Stimulated activated CD4-positive, alpha-beta T cell treated with anti-CD3 and anti-CD28 coated beads, Interleukin-2, amount 100 ng/mL, for 48 hours (primary cell): ENCODE measurements at regions not wholly inside any gene's neighbourhood (a gene's known extent, or its start where the extent isn't known, plus 50 kb on each side); places are given as distances from the start of the nearest gene placed in this dataset.
"Not testable (repeated sequence)": the region's sequence is repeated elsewhere in the genome, so short reads cannot be mapped to it uniquely, and the experiment has no call there.

Source experiments
- DNase-seq, 2 donors: peaks; one replicate each; pipeline ENCODE4 v3.0.0-alpha.2; 2020

DNA sequence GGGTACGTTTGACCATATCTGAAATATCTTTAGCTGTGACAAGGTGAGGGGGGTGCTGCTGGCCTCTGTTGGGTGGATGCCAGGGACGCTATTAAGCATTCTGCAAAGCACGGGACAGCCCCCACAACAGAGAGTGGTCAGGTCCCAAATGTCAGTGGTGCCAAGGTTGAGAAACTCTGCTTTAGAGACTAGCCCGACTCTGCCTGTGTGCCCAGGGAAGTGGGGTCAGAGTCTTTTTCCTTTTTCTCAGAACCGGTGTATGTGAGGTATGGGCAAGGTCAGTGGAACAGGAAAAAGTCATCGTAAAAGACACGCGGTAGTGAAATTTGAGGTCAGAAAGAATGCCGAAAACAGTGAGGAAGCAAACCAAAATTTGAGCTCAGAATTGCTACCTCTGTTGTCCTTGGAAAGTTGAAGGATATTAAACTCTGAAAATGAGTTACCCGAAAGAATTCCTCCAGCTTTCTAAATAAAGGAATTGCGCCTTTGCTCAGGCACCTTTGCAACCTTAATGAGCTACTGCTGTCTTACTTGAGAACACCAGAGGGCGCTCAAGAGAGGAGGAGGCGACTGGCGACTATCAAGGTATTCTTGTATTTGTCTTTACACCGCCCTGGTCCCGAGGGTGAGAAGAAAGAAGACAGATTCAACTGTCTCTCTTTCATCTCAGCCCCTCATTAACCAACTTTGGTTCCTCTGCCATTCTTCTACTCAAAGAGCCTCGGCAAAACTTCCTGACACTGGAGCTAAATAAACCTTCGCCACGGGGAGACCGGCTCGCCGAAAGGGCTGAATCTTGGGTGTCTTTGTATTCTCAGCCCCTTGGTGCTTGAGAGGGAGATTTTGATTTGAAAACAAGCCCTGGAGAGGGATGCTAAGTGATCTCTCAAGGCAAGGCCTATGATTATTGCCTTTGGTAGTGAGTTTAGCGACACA lies 85.4 kb upstream of the OLIG2 start:
- peak; percentile 11 to 23 for DNase-seq

DNA sequence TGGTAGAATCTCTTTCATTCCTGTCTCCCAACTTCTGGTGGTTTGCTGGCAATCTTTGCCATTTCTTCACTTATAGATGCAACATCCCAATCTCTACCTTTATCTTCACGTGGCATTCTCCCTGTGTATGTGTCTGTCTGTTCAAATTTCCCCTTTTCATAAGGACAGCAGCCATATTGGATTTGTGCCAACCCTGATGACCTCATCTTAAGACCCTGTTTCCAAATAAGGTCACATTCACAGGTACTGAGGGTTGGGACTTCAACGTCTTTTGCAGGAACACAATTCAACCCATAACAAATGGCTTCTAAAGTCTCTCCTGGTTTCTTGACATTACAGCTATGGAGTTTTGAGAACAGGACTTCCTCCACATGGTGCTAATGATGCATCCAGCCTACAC lies 84.5 kb upstream of the OLIG2 start:
- DNase-seq: no peak

DNA sequence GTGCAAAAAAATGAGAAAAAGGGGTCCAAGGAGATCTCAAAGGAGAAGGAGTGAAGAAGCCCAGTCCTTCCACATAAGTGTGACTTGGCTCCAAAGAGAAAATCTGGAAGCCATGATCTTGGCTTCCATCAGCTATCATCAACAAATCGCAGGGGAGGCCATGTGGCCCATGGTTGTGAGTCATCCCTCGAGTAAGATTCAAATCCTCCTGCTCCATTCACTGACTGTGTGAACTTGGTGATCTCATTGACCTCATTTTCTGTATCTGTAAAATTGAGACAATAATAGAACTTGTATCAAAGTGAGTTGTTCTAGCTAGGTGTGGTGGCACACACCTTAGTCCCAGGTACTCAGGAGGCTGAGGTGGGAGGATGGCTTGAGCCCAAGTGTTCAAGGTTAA lies 79.1 kb upstream of the OLIG2 start:
- DNase-seq: no peak

- no peak for DNase-seq
Measured at GRCh38 chr21:32947736-32948135, 78.0 kb upstream of the OLIG2 start.

GRCh38 chr21:32949701-32950100 lies 76.0 kb upstream of the OLIG2 start:
- no peak for DNase-seq

GRCh38 chr21:32951041-32951440 lies 74.7 kb upstream of the OLIG2 start:
- no peak for DNase-seq

DNA sequence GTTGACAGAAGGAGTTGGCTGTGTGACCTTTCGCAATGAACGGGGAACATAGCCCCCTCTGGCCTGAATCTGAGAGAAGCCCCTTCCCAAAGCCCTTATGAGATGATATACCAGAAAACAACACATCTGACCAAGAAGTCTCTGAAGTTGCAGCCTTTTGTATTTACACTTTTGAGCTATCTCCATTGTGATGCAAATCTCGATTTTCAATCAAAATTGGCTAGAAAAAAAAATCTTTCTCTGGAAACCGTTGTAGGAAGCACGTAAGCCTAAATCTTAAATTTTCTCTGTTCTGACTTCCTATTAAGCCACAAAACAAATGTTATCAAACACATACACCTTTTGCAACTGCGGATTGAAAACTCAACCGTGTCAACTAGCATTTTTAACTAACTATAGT lies 71.4 kb upstream of the OLIG2 start:
- DNase-seq: no peak

GRCh38 chr21:32955311-32956060 lies 70.2 kb upstream of the OLIG2 start:
- no peak for DNase-seq

DNA sequence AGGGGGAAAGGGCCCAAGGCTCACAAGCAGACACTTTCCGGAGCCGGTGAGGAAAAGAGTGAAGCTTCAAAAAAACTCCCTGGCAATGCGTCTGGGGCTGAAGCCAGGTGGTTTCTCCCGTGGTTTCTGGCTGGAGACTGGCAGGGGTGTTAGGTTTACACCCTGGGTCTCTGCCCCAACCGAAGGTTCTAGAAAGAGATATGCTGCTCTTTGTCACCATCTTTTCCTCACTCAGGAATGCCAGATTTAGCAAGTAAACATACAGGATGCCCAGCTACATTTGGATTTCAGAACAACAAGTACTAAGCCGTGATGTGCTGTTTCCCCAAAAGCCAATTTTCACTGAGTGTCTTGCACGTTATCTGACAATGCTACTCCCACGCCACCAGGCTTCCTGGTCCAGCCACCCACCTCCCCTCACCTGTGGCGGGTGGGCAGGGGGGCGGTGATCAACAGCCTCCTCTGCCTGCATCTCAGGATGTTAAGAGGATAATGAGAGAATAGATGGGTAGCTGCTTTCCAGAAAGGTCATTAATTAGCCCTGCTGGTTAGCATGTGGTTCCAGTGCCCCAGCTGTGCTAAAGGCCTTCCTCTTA lies 69.6 kb upstream of the OLIG2 start:
- no peak for DNase-seq

- DNase-seq: no peak
Measured at GRCh38 chr21:32957545-32957944, 68.2 kb upstream of the OLIG2 start.

DNA sequence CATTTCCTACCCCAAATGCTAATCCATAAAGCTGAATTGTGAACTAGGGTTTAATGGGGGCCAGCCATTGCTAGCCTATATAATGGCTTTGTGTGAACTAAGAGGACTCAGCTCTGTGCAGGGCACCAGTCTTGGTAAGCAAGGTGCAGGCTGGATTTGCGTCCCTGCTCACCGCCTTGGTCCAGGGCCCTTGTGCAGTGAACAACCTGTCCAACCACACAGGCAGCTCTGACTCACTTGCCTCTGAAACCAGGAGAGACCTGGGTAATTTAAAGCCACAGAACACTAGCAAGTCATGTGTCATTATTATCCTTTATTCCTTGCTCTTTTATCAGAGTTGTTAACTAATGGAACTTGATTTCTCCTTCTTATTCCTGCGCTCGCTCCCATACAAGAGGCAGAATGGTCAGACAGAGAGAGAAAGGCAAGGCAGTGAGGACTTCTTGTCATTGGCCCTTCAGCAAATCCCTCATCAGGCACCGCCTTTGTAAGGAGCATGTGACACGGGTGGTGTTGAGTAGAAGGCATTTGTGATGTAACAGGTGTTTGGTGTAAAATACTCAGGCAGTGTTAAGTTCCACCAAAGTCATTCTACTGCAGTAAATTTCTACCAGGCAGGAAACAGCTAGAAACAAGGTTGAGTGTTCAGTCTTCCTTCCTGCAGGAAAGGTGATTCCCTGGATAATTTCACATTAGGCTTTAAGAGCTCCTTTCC lies 67.3 kb upstream of the OLIG2 start:
- no peak for DNase-seq

GRCh38 chr21:32962268-32962667 lies 63.5 kb upstream of the OLIG2 start:
- DNase-seq: no peak

DNA sequence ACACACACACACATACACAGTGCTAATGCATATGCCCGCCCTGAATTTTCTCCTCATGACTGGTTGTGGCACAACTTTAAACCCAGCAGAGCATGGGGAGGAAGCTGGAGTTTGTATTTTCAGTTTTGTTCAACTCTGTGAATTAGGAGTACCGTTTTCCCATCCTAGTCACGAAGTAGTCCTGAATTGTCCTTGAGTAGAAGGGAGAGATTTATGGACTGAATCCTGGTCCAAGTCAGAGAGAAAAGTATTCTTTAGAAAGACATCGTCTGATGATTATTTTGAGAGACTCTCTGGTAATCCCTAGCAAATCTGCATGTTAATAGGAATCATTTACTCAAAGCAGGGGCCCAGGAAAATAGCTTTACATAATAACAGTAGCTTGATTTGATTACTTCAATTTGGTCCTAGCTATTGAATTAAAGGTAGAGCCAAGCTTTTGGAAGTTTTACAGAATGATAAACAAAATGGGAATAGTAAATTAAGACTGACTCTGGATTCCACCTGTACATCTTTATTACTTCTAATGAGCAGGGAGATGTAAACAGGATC lies 60.5 kb upstream of the OLIG2 start:
- DNase-seq: no peak

DNA sequence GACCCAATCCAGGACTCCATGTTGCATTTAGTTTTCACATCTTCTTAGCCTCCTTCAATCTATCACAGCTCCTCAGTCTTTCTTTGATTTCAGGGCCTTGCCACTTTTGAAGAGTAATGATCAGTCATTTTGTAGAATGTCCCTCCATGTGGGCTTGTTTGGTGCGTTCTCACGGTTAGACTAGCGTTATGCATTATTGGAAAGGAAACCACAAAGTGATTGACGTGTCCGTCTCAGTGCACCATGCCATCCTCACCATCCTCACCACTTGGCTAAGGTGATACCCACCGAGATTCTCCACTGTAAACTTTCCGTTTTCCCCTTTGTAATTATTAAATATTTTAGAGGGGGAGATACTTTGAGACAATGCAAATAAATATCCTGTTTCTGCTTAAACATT lies 59.6 kb upstream of the OLIG2 start:
- DNase-seq: no peak

- DNase-seq: not testable (repeated sequence)
Measured at GRCh38 chr21:32968103-32968502, 57.6 kb upstream of the OLIG2 start.

GRCh38 chr21:32974653-32975052 lies 51.1 kb upstream of the OLIG2 start:
- DNase-seq: no peak

- DNase-seq: no peak
Measured at GRCh38 chr21:32975811-32976431, 49.8 kb upstream of the OLIG2 start.
